Stimulated activated CD8-positive, alpha-beta memory T cell treated with anti-CD3 and anti-CD28 coated beads, Interleukin-7, amount 100 ng/mL, for 1 hour (primary cell): ENCODE measurements at regions not wholly inside any gene's neighbourhood (a gene's known extent, or its start where the extent isn't known, plus 50 kb on each side); places are given as distances from the start of the nearest gene placed in this dataset.
"Not testable (repeated sequence)": the region's sequence is repeated elsewhere in the genome, so short reads cannot be mapped to it uniquely, and the experiment has no call there.

Source experiments
- DNase-seq, 2 donors: peaks; one replicate each; pipeline ENCODE4 v3.0.0-alpha.2; 2020; ENCODE audit warnings: low read depth in 2 of 2

GRCh38 chr5:124030043-124030491 is 518.1 kb downstream of the CSNK1G3 start:
- no peak for DNase-seq

- no peak for DNase-seq
Observed at GRCh38 chr5:124027441-124027840, 515.5 kb downstream of the CSNK1G3 start.

- DNase-seq: no peak
Observed at GRCh38 chr5:124025306-124025845, 513.4 kb downstream of the CSNK1G3 start.

GRCh38 chr5:124022966-124023365 is 511.0 kb downstream of the CSNK1G3 start:
- DNase-seq: no peak

- no peak for DNase-seq
Observed at GRCh38 chr5:124021776-124022175, 509.8 kb downstream of the CSNK1G3 start.

GRCh38 chr5:124021066-124021641 is 509.2 kb downstream of the CSNK1G3 start:
- no peak for DNase-seq

GRCh38 chr5:124017321-124017720 is 505.3 kb downstream of the CSNK1G3 start:
- not testable (repeated sequence) for DNase-seq

GRCh38 chr5:124007675-124008398 is 495.9 kb downstream of the CSNK1G3 start:
- DNase-seq: no peak

- no peak for DNase-seq
Observed at GRCh38 chr5:124001036-124001615, 489.1 kb downstream of the CSNK1G3 start.

- DNase-seq: no peak
Observed at GRCh38 chr5:124000538-124000937, 488.6 kb downstream of the CSNK1G3 start.

- DNase-seq: no peak
Observed at GRCh38 chr5:123997462-123998215, 485.7 kb downstream of the CSNK1G3 start.

GRCh38 chr5:123997064-123997461 is 485.1 kb downstream of the CSNK1G3 start:
- no peak for DNase-seq

- DNase-seq: no peak
Observed at GRCh38 chr5:123992641-123993040, 480.7 kb downstream of the CSNK1G3 start.

- no peak for DNase-seq
Observed at GRCh38 chr5:123987956-123988355, 476.0 kb downstream of the CSNK1G3 start.

GRCh38 chr5:123976379-123977033 is 464.5 kb downstream of the CSNK1G3 start:
- DNase-seq: no peak

- DNase-seq: not testable (repeated sequence)
Observed at GRCh38 chr5:123975521-123975920, 463.5 kb downstream of the CSNK1G3 start.

GRCh38 chr5:123966781-123967180 is 454.8 kb downstream of the CSNK1G3 start:
- no peak for DNase-seq

- DNase-seq: no peak
Observed at GRCh38 chr5:123965626-123966025, 453.6 kb downstream of the CSNK1G3 start.

- DNase-seq: no peak
Observed at GRCh38 chr5:123964884-123965283, 452.9 kb downstream of the CSNK1G3 start.

GRCh38 chr5:123960526-123960925 is 448.5 kb downstream of the CSNK1G3 start:
- DNase-seq: no peak

- DNase-seq: no peak
Observed at GRCh38 chr5:123951582-123951977, 439.6 kb downstream of the CSNK1G3 start.
